ENCODE measurements at regions not wholly inside any gene's neighbourhood (a gene's known extent, or its start where the extent isn't known, plus 50 kb on each side); places are given as distances from the start of the nearest gene placed in this dataset.
"Not testable (repeated sequence)": the region's sequence is repeated elsewhere in the genome, so short reads cannot be mapped to it uniquely, and the experiment has no call there.

GRCh38 chr21:17709266-17709611 lies 96.5 kb upstream of the BTG3 start:
- TF ChIP-seq POLR2AphosphoS5 (IDR thresholded peaks at IDR 0.05; ENCODE audit: low read depth, low read length) (no peak), TAF1 (IDR thresholded peaks at IDR 0.05; ENCODE audit: borderline replicate concordance, low read depth, low read length) (no peak), POLR2A (IDR thresholded peaks at IDR 0.05; ENCODE audit: low read depth, low read length) (no peak)
- no peak for DNase-seq (ENCODE audit: insufficient read length)
- FAIRE-seq = no peak

GRCh38 chr21:17708522-17709265 lies 96.0 kb upstream of the BTG3 start:
- no peak for DNase-seq (ENCODE audit: insufficient read length)
- no peak for TF ChIP-seq POLR2AphosphoS5 (IDR thresholded peaks at IDR 0.05; ENCODE audit: low read depth, low read length)
- no peak for TF ChIP-seq POLR2A (IDR thresholded peaks at IDR 0.05; ENCODE audit: low read depth, low read length)
- no peak for FAIRE-seq

- TF ChIP-seq TAF1 (IDR thresholded peaks at IDR 0.05; ENCODE audit: borderline replicate concordance, low read depth, low read length) (no peak), POLR2AphosphoS5 (IDR thresholded peaks at IDR 0.05; ENCODE audit: low read depth, low read length) (no peak), POLR2A (IDR thresholded peaks at IDR 0.05; ENCODE audit: low read depth, low read length) (no peak)
- DNase-seq (ENCODE audit: insufficient read length) (no peak), FAIRE-seq (no peak)
These were observed 87.0 kb upstream of the BTG3 start for GRCh38 chr21:17699524-17700189.

GRCh38 chr21:17697473-17697872 lies 84.8 kb upstream of the BTG3 start:
- no peak for DNase-seq (ENCODE audit: insufficient read length)
- FAIRE-seq = no peak

GRCh38 chr21:17694416-17694815 lies 81.7 kb upstream of the BTG3 start:
- DNase-seq (ENCODE audit: insufficient read length); FAIRE-seq: not testable (repeated sequence)

More at GRCh38 chr21:17697473-17697872, 84.8 kb upstream of the BTG3 start:
- TF ChIP-seq TAF1 (IDR thresholded peaks at IDR 0.05; ENCODE audit: borderline replicate concordance, low read depth, low read length) (no peak), POLR2AphosphoS5 (IDR thresholded peaks at IDR 0.05; ENCODE audit: low read depth, low read length) (no peak), POLR2A (IDR thresholded peaks at IDR 0.05; ENCODE audit: low read depth, low read length) (no peak)

DNA sequence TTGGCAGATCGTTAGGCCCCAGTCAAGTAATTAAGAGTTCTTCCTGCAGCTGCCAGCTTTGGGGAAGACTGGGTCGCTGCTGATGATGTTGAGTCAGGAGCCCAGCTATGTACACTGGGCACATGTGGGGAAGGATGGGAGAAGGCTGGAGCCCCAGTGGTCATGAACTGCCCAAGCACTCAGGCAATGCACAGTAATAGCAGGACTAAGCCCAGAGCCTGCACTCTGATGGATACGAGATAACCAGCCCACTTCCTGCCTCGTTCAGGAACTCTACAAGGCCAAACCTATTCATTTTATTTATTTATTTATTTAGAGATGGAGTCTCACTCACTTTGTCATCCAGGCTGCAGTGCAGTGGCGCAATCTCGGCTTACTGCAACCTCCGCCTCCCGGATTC lies 81.1 kb upstream of the BTG3 start:
- DNase-seq (ENCODE audit: insufficient read length) = no peak
- no peak for TF ChIP-seq TAF1 (IDR thresholded peaks at IDR 0.05; ENCODE audit: borderline replicate concordance, low read depth, low read length)
- FAIRE-seq = no peak

DNA sequence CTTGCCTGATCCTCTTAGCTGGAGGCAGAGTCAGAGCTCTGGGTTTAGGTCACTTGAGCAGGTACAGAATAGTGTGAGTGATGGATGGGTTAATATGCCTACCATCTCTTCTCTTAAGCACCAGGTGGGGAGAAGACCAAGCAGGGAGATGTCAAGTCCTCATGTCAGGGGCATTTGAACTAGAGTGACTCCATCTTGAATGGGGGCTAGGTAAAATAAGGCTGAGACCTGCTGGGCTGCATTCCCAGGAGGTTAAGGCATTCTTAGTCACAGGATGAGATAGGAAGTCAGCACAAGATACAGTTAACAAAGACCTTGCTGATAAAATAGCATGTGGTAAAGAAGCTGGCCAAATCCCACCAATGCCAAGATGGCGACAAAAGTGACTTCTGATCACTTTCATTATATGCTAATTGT lies 77.4 kb upstream of the BTG3 start:
- no peak for TF ChIP-seq TAF1 (IDR thresholded peaks at IDR 0.05; ENCODE audit: borderline replicate concordance, low read depth, low read length)
- TF ChIP-seq POLR2A (IDR thresholded peaks at IDR 0.05; ENCODE audit: low read depth, low read length) = no peak
- TF ChIP-seq POLR2AphosphoS5 (IDR thresholded peaks at IDR 0.05; ENCODE audit: low read depth, low read length) = no peak
- DNase-seq (ENCODE audit: insufficient read length) = no peak
- no peak for FAIRE-seq

DNA sequence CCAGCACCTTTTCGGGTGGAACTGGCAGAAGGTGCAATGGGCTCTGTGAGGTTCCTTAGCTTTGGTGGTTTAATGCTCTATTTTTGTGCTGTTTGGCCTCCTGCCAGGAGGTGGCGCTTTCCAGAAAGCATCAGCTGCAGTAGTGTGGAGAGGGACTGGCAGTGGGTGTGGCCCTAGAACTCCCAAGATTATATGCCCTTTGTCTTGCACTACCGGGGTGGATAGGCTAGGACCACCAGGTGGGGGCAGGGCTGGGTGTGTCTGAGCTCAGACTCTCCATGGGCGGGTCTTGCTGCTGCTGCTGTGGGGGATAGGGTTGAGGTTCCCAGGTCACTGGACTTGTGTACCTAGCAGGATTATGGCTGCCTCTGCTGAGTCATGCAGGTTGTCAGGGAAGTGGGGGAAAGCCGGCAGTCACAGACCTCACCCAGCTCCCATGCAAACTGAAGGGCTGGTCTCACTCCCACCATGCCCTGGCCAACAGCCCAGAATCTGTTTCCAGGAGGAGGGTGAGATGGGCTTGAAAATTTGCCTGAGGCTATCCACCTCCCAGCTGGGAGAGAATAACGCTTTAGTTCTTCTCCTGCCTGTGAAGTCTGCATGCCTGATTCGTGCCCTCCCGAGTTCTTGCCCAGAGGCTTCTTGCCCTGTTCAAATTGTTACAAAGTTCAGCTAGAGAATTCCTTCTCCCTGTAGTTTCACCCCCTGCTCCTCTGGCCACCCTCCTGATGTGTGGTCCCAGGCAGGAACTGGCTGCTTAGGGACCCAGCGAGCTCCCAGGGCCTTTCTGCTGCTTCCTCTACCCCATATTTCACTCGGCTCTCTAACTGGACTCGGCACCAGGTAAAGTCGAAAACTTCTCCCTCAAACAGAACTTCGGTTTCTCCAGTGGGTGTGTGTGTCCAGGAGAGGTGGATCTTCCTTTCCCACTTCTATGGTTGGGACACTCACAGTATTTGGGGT lies 76.5 kb upstream of the BTG3 start:
- TF ChIP-seq TAF1 (IDR thresholded peaks at IDR 0.05; ENCODE audit: borderline replicate concordance, low read depth, low read length) (no peak), POLR2A (IDR thresholded peaks at IDR 0.05; ENCODE audit: low read depth, low read length) (no peak), POLR2AphosphoS5 (IDR thresholded peaks at IDR 0.05; ENCODE audit: low read depth, low read length) (no peak)
- DNase-seq (ENCODE audit: insufficient read length) = no peak
- no peak for FAIRE-seq

GRCh38 chr21:17682924-17683323 lies 70.2 kb upstream of the BTG3 start:
- TF ChIP-seq TAF1 (IDR thresholded peaks at IDR 0.05; ENCODE audit: borderline replicate concordance, low read depth, low read length) (no peak), POLR2A (IDR thresholded peaks at IDR 0.05; ENCODE audit: low read depth, low read length) (no peak), POLR2AphosphoS5 (IDR thresholded peaks at IDR 0.05; ENCODE audit: low read depth, low read length) (no peak)
- DNase-seq (ENCODE audit: insufficient read length) = no peak
- FAIRE-seq = no peak

GRCh38 chr21:17679002-17679600 lies 66.4 kb upstream of the BTG3 start:
- DNase-seq (ENCODE audit: insufficient read length) (peak; percentile 13), FAIRE-seq (peak; percentile 88)

DNA sequence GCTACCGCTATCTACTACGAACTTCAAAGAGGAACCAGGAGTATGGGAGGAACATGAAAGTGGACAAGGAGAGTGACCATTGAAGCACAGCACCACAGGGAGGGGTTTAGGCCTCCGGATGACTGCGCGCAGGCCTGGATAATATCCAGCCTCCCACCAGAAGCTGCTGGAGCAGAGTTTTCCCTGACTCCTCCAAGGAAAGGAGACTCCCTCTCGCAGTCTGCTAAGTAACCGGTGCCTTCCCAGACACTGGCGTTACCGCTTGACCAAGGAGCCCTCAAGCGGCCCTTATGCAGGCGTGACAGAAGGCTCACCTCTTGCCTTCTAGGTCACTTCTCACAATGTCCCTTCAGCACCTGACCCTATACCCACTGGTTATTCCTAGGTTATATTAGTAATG lies 64.2 kb upstream of the BTG3 start:
- DNase-seq (ENCODE audit: insufficient read length); FAIRE-seq: not testable (repeated sequence)

More at GRCh38 chr21:17679002-17679600, 66.4 kb upstream of the BTG3 start:
- TF ChIP-seq POLR2AphosphoS5 (IDR thresholded peaks at IDR 0.05; ENCODE audit: low read depth, low read length) (no peak), TAF1 (IDR thresholded peaks at IDR 0.05; ENCODE audit: borderline replicate concordance, low read depth, low read length) (no peak), POLR2A (IDR thresholded peaks at IDR 0.05; ENCODE audit: low read depth, low read length) (no peak)

Measured in GM12892 (cell line).